ENCODE measurements at regions not wholly inside any gene's neighbourhood (a gene's known extent, or its start where the extent isn't known, plus 50 kb on each side); places are given as distances from the start of the nearest gene placed in this dataset.

GRCh38 chr3:102827386-102827785, 392.6 kb downstream of the ZPLD1 start:
- ChIA-PET CTCF (ENCODE audit: partially characterized antibody) (no interaction called here), POLR2A (ENCODE audit: partially characterized antibody) (no interaction called here)
- Histone ChIP-seq H3K27ac (ENCODE audit: low read depth, low read length) (no peak overlapping the region), H4K20me1 (replicated peaks in 1 of 2; ENCODE audit: control insufficient read depth in 1 of 2, insufficient read depth in 2 of 2, low read length in 2 of 2) (no peaks in the 10 kb centered on the region), H3K14ac (ENCODE audit: insufficient read length) (no peak overlapping the region), H4K8ac (ENCODE audit: extremely low read depth, insufficient read depth, low read length) (no peak overlapping the region), H2AFZ (ENCODE audit: low read length) (no peak overlapping the region), H3K79me2 (ENCODE audit: control insufficient read depth in 1 of 2, insufficient read depth in 2 of 2, low read length in 2 of 2) (no peaks in the 10 kb centered on the region), H3K4me2 (ENCODE audit: insufficient read depth in 1 of 2, low read depth in 2 of 2, low read length in 2 of 2) (no peak overlapping the region), H2BK5ac (ENCODE audit: low read depth, low read length) (no peak overlapping the region), H3K4me1 (replicated peaks in 1 of 4; ENCODE audit: control insufficient read depth in 3 of 4, insufficient read depth in 4 of 4, low read length in 3 of 4) (no peaks in the 10 kb centered on the region), H2BK120ac (replicated peaks; ENCODE audit: low read depth, low read length) (no peak overlapping the region), H3K56ac (replicated peaks; ENCODE audit: insufficient read length, low read depth, low read length) (no peak overlapping the region), H3K36me3 (ENCODE audit: control insufficient read depth in 2 of 4, insufficient read depth in 4 of 4, low read length in 3 of 4) (no peaks in the 10 kb centered on the region), H3K18ac (ENCODE audit: extremely low read depth, low read length) (no peak overlapping the region), H3K4me3 (ENCODE audit: extremely low read depth in 1 of 4, insufficient read depth in 2 of 4, low read depth in 3 of 4, low read length in 4 of 4) (no peak overlapping the region), H2BK20ac (ENCODE audit: low read length) (no peak overlapping the region), H4K91ac (replicated peaks; ENCODE audit: insufficient read length, low read length) (no peak overlapping the region), H3K79me1 (ENCODE audit: low read depth, low read length) (no peaks in the 10 kb centered on the region), H3K9ac (replicated peaks in 1 of 4; ENCODE audit: extremely low read depth in 1 of 4, low read depth in 3 of 4, low read length in 3 of 4) (no peak overlapping the region), H2AK5ac (ENCODE audit: low read depth, low read length) (no peak overlapping the region), H2BK12ac (ENCODE audit: low read depth, low read length) (no peak overlapping the region), H4K5ac (ENCODE audit: insufficient read length, low read depth, low read length) (no peak overlapping the region), H3K9me3 (ENCODE audit: insufficient read depth in 2 of 2, low read depth in 1 of 2, low read length in 1 of 2) (no peaks in the 10 kb centered on the region), H2BK15ac (ENCODE audit: low read length) (no peak overlapping the region), H3K23ac (ENCODE audit: insufficient read length) (no peak overlapping the region), H3K4ac (replicated peaks; ENCODE audit: insufficient read length, low read depth, low read length) (no peak overlapping the region), H3K23me2 (ENCODE audit: low read depth, low read length) (no peaks in the 10 kb centered on the region), H3K27me3 (replicated peaks in 1 of 4; ENCODE audit: control insufficient read depth in 3 of 4, extremely low read depth in 1 of 4, insufficient read depth in 3 of 4, low read length in 3 of 4) (no peaks in the 10 kb centered on the region)
- DNase-seq (ENCODE audit: low read depth in 1 of 2, low spot score in 2 of 2) = no peak
- FAIRE-seq = no peak
- TF ChIP-seq YY1 (IDR thresholded peaks at IDR 0.05; ENCODE audit: low read depth, low read length) (no peak), RAD21 (IDR thresholded peaks at IDR 0.05 in 1 of 2, conservative IDR thresholded peaks at IDR 0.05 in 1 of 2; ENCODE audit: low read depth in 2 of 2, low read length in 2 of 2) (no peak), SIRT6 (IDR thresholded peaks at IDR 0.05; ENCODE audit: low read length) (no peak), FOSL1 (IDR thresholded peaks at IDR 0.05; ENCODE audit: insufficient read depth, low read depth, low read length) (no peak), ASH2L (IDR thresholded peaks at IDR 0.05; ENCODE audit: low read length) (no peak)
